Pancreas (tissue), 10 donors: ENCODE measurements at regions not wholly inside any gene's neighbourhood (a gene's known extent, or its start where the extent isn't known, plus 50 kb on each side); places are given as distances from the start of the nearest gene placed in this dataset.
A peak's percentile ranks its signal among the peaks of the same experiment; 100 is the strongest.

Experiments
- ATAC-seq, 4 donors: fragments of 200-7000 bp; cut with Tn5 transposase; one replicate each; pipeline versions ENCODE4 v1.8.0 to v1.9.1; 2020; ENCODE audit warnings: mild to moderate bottlenecking in 4 of 4, moderate library complexity in 4 of 4
- DNase-seq, 6 donors: peaks; one replicate each; pipeline ENCODE4 v3.0.0-alpha.2; 2020
- FAIRE-seq: peaks from 2 replicates; lab custom pipeline; 2012; peaks lifted over from hg19 to GRCh38; lab: Jason Lieb, UNC
- H3K27ac ChIP-seq, 4 donors: fragments of 200-600 bp; sonication (generic); 1 replicate in 3 of 4; 2 replicates in 1 of 4; pipeline versions ENCODE4 v1.5.0 to v1.8.0; 2020
- H3K27me3 ChIP-seq, 4 donors: fragments of 200-600 bp; one replicate each; pipeline ENCODE4 v1.8.0; 2021
- H3K36me3 ChIP-seq, 3 donors: fragments of 200-600 bp; sonication (generic) in 1 of 3; one replicate each; pipeline versions ENCODE4 v1.5.0 to v1.8.0; 2020 to 2021
- H3K4me1 ChIP-seq, 3 donors: fragments of 200-600 bp; one replicate each; pipeline ENCODE4 v1.8.0; 2021
- H3K4me3 ChIP-seq, 4 donors: fragments of 200-600 bp; sonication (generic) in 2 of 4; one replicate each; pipeline versions ENCODE4 v1.5.0 to v1.8.0; 2020 to 2021
- H3K9me3 ChIP-seq, 4 donors: fragments of 200-600 bp; one replicate each; pipeline ENCODE4 v1.8.0; 2021
- WGBS, 2 donors: extraction: QIAGEN DNeasy Blood & Tissue Kit; methylation state at CpG; one replicate each; pipeline ENCODE4 v1.1.7; 2013; 5-methylcytosine and 5-hydroxymethylcytosine counted together
- intact Hi-C, 3 donors: fragments of 100-400 bp; cut with DNase I; formaldehyde crosslinking; loops; one replicate each; pipeline versions ENCODE4 v1.11.1 to v1.14.2; 2022
- TF ChIP-seq, protein P1 (sequence below), 4 donors: fragments of 200-600 bp; sonication (generic) in 3 of 4; IDR thresholded peaks; one replicate each; pipeline versions ENCODE4 v1.5.0 to v1.8.0; 2021; ENCODE audit warnings: antibody characterized with exemption in 4 of 4
- donor health status: healthy with polysubstance abuse.
- donor health status: DM: no; HTN: no; CAD: no; lungs with moderate emphysema.
- donor health status: DM: no; HTN: no; CAD: no.
- donor health status: control.
- donor health status: control.
- donor health status: Bipolar disorder and iron deficiency.
- donor health status: DM: yes; HTN: yes; CAD: no.
- donor health status: DM: no; HTN: no; CAD: no.
- donor health status: DM: no; HTN: no; CAD: no.
- donor health status: DM: yes; HTN: yes; CAD: no.

DNA sequence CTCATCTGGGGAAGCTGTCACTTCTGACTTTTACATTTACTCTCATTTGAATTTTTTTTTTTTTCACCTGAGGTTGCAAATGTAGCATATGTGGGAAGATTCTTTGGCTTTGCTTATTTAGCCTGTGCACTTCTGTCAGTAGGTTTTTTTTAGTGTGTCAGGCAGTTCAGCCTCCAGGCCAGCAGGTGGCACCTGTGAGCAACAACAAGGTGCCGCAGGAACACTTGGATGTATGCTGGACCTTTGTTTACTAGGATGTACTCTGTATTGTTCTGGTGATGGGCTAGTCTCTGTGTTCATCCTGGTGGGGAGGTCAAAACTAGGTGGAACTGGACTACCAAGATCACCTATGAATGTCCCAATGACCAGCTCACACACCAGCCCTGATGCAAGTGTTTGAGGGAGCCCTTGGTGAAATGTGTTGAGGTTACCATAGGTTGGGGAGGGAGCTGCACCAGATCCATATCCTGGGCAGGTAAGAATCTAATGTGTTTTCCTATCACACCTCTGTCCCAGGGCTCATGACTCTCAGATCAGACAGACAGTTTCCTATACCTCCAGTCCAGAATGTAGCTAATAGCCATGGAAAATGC, 618.2 kb downstream of the BRINP3 start:
- WGBS, 2 donors = 74 to 80% methylated on average over 1 of the region's 1 CpG
- ATAC-seq (no peak), FAIRE-seq (no peak), DNase-seq (no peak)
- TF ChIP-seq, protein P1, sequence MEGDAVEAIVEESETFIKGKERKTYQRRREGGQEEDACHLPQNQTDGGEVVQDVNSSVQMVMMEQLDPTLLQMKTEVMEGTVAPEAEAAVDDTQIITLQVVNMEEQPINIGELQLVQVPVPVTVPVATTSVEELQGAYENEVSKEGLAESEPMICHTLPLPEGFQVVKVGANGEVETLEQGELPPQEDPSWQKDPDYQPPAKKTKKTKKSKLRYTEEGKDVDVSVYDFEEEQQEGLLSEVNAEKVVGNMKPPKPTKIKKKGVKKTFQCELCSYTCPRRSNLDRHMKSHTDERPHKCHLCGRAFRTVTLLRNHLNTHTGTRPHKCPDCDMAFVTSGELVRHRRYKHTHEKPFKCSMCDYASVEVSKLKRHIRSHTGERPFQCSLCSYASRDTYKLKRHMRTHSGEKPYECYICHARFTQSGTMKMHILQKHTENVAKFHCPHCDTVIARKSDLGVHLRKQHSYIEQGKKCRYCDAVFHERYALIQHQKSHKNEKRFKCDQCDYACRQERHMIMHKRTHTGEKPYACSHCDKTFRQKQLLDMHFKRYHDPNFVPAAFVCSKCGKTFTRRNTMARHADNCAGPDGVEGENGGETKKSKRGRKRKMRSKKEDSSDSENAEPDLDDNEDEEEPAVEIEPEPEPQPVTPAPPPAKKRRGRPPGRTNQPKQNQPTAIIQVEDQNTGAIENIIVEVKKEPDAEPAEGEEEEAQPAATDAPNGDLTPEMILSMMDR (IDR thresholded peaks at IDR 0.05) = peak in 2 of 4 donors; percentile 7 to 10
- Histone ChIP-seq H3K4me3 (no peak overlapping the region), H3K4me1 (no peaks in the 10 kb centered on the region), H3K27ac (no peak overlapping the region), H3K27me3 (no peaks in the 10 kb centered on the region), H3K36me3 (no peaks in the 10 kb centered on the region), H3K9me3 (no peaks in the 10 kb centered on the region)
- intact Hi-C loops = no loop called here

DNA sequence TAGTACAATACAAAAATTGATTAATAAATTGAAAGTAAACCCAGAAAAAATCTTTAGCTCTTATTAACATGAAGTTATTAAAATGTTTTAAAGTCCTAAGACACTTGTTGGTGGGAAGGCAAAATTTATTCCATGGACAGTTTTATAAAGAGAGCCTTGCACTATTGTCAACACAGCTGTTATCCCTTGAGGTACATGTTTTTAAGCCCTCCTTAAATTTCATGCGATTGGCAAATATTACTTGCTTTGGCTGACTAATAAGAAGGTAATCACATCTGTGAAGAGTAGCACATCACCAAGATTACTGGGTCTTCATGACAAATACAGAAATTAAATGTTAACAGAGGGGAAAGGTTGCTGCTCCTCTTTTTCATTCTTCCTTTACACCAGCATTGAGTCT, 611.1 kb downstream of the BRINP3 start:
- no peaks in the 10 kb centered on the region for H3K4me1 ChIP-seq
- WGBS, 2 donors = 71 to 86% methylated on average over 1 of the region's 1 CpG
- no peaks in the 10 kb centered on the region for H3K36me3 ChIP-seq
- H3K27me3 ChIP-seq = no peaks in the 10 kb centered on the region
- FAIRE-seq (no peak), ATAC-seq (no peak), DNase-seq (no peak)
- intact Hi-C loops = no loop called here
- H3K27ac ChIP-seq = no peak overlapping the region
- TF ChIP-seq, protein P1 (IDR thresholded peaks at IDR 0.05) = no peak
- no peak overlapping the region for H3K4me3 ChIP-seq
- H3K9me3 ChIP-seq = no peaks in the 10 kb centered on the region

GRCh38 chr1:189868021-189868420, 609.6 kb downstream of the BRINP3 start:
- TF ChIP-seq, protein P1 (IDR thresholded peaks at IDR 0.05) = no peak
- Histone ChIP-seq H3K36me3 (no peaks in the 10 kb centered on the region), H3K27me3 (no peaks in the 10 kb centered on the region), H3K4me3 (no peak overlapping the region), H3K4me1 (no peaks in the 10 kb centered on the region), H3K9me3 (no peaks in the 10 kb centered on the region), H3K27ac (no peak overlapping the region)
- FAIRE-seq (no peak), ATAC-seq (no peak), DNase-seq (no peak)
- intact Hi-C loops = no loop called here
- WGBS, 2 donors = 40 to 44% methylated on average over 4 of the region's 4 CpGs

GRCh38 chr1:189874715-189875435, 602.8 kb downstream of the BRINP3 start:
- Histone ChIP-seq H3K27me3 (no peaks in the 10 kb centered on the region), H3K4me1 (no peaks in the 10 kb centered on the region), H3K4me3 (no peak overlapping the region), H3K36me3 (no peaks in the 10 kb centered on the region), H3K9me3 (no peaks in the 10 kb centered on the region), H3K27ac (no peak overlapping the region)
- no peak for DNase-seq
- no peak for FAIRE-seq
- ATAC-seq = no peak
- intact Hi-C loops = no loop called here
- TF ChIP-seq, protein P1 (IDR thresholded peaks at IDR 0.05) = no peak

GRCh38 chr1:189880135-189880534, 597.5 kb downstream of the BRINP3 start:
- intact Hi-C loops = no loop called here
- 25 to 37% methylated on average over 3 of the region's 3 CpGs for WGBS, 2 donors
- H3K4me1 ChIP-seq = no peaks in the 10 kb centered on the region

More at GRCh38 chr1:189880135-189880534, 597.5 kb downstream of the BRINP3 start:
- Histone ChIP-seq H3K4me3 (no peak overlapping the region), H3K27me3 (no peaks in the 10 kb centered on the region), H3K27ac (no peak overlapping the region), H3K9me3 (no peaks in the 10 kb centered on the region), H3K36me3 (no peaks in the 10 kb centered on the region)
- DNase-seq (no peak), ATAC-seq (no peak), FAIRE-seq (no peak)
- TF ChIP-seq, protein P1 (IDR thresholded peaks at IDR 0.05) = no peak
